Breast epithelium (tissue), 3 donors: ENCODE measurements at regions not wholly inside any gene's neighbourhood (a gene's known extent, or its start where the extent isn't known, plus 50 kb on each side); places are given as distances from the start of the nearest gene placed in this dataset.

Source experiments
- POLR2A ChIP-seq: fragments of 450-650 bp; IDR thresholded peaks from one replicate; pipeline ENCODE4 v1.6.1; 2016; ENCODE audit warnings: antibody characterized with exemption, mild to moderate bottlenecking, moderate library complexity
- POLR2AphosphoS5 ChIP-seq, 3 donors: sonication (generic); formaldehyde crosslinking; IDR thresholded peaks; one replicate each; pipeline ENCODE4 v1.6.1; 2017; ENCODE audit warnings: antibody characterized with exemption in 3 of 3
- TF ChIP-seq, protein P1 (sequence below), 3 donors: fragments of 450-650 bp; IDR thresholded peaks; one replicate each; pipeline ENCODE4 v1.5.1; 2016 to 2017; ENCODE audit warnings: antibody characterized with exemption in 3 of 3, mild to moderate bottlenecking in 3 of 3, moderate library complexity in 3 of 3

DNA sequence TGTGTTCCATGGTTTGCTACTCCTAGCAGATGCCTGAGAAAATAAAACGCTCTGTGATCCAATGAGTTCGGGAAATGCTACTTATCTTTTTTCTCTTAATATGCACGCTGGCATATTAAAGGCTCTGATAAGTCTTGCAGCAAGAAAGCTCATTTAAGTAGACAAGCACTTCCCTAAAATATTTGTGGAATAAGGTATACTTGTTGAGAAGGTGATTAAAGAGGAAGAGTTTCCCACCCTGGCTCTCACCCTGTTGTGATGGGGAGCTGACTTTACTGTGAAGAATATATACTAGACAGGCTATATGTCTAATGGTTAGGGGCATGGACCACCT is 279.4 kb downstream of the RPS24 start:
- TF ChIP-seq, protein P1, sequence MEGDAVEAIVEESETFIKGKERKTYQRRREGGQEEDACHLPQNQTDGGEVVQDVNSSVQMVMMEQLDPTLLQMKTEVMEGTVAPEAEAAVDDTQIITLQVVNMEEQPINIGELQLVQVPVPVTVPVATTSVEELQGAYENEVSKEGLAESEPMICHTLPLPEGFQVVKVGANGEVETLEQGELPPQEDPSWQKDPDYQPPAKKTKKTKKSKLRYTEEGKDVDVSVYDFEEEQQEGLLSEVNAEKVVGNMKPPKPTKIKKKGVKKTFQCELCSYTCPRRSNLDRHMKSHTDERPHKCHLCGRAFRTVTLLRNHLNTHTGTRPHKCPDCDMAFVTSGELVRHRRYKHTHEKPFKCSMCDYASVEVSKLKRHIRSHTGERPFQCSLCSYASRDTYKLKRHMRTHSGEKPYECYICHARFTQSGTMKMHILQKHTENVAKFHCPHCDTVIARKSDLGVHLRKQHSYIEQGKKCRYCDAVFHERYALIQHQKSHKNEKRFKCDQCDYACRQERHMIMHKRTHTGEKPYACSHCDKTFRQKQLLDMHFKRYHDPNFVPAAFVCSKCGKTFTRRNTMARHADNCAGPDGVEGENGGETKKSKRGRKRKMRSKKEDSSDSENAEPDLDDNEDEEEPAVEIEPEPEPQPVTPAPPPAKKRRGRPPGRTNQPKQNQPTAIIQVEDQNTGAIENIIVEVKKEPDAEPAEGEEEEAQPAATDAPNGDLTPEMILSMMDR (IDR thresholded peaks at IDR 0.05) = no peak
- TF ChIP-seq POLR2A (no peak), POLR2AphosphoS5 (IDR thresholded peaks at IDR 0.05) (no peak)
